Limb (tissue), 2 donors: ENCODE measurements at regions not wholly inside any gene's neighbourhood (a gene's known extent, or its start where the extent isn't known, plus 50 kb on each side); places are given as distances from the start of the nearest gene placed in this dataset.
"Not testable (repeated sequence)": the region's sequence is repeated elsewhere in the genome, so short reads cannot be mapped to it uniquely, and the experiment has no call there.

Experiments used
- DNase-seq, 2 donors: peaks; one replicate each; pipeline ENCODE4 v3.0.0-alpha.2; 2016; ENCODE audit errors: extremely low spot score in 2 of 2

- DNase-seq: no peak
These were observed 218.9 kb downstream of the NDUFA10 start for GRCh38 chr2:239806276-239806675.

DNA sequence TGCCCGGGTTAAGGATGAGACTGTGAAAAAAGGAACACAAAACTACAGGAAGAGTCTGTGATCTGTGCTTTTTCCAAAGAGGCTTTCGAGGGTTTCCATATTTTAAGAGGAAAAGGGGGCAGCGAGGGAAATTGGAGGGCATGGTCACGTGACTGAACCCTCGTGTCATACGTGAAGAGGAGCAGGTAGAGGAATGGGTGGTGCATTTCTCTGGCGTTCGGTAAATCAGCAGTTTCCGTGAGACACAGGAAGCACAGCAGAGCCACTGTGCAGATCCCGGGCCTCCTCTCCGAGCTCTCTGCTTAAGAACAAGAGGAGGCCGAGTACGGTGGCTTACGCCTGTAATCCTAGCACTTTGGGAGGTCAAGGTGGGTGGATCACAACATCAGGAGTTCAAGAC, 219.7 kb downstream of the NDUFA10 start:
- no peak for DNase-seq

GRCh38 chr2:239805043-239805329, 220.2 kb downstream of the NDUFA10 start:
- DNase-seq: no peak

GRCh38 chr2:239804161-239805042, 220.7 kb downstream of the NDUFA10 start:
- no peak for DNase-seq

GRCh38 chr2:239803766-239804115, 221.4 kb downstream of the NDUFA10 start:
- DNase-seq: peak in 1 of 2 donors; percentile 32

- DNase-seq: peak in 1 of 2 donors; percentile 17
These were observed 221.9 kb downstream of the NDUFA10 start for GRCh38 chr2:239803102-239803765.

GRCh38 chr2:239802185-239802649, 222.9 kb downstream of the NDUFA10 start:
- peak in 1 of 2 donors; percentile 17 for DNase-seq

- no peak for DNase-seq
These were observed 223.5 kb downstream of the NDUFA10 start for GRCh38 chr2:239801404-239802184.

DNA sequence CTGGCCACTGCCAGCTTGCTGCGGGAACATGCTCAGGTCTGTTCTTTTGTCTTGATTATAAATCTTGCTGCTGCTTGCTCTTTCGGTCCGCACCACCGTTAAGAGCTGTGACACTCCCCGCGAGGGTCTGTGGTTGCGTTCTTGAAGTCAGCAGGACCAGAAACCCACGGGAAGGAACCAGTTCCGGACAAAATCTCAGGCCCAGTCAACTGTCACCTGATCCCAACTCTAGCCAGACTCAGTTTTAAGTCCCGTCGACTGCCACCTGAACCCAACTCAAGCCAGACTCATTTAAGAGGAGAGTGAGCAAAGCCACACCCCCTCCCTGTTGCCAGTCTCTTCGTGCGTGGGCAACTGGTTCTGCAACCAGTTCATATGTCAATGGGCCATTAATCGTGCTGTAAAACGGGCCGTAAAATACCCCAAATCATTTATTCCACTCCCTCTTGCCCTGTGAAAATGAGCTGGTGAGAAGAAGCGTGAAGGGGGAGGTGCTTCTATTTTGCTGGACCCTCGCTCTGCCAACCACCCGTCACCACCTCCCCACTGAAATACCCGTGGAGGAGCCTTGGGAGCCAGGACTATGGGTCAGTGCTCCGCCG, 224.3 kb downstream of the NDUFA10 start:
- DNase-seq: no peak

GRCh38 chr2:239797316-239797715, 227.8 kb downstream of the NDUFA10 start:
- DNase-seq: no peak

- DNase-seq: not testable (repeated sequence)
These were observed 229.4 kb downstream of the NDUFA10 start for GRCh38 chr2:239795761-239796160.

DNA sequence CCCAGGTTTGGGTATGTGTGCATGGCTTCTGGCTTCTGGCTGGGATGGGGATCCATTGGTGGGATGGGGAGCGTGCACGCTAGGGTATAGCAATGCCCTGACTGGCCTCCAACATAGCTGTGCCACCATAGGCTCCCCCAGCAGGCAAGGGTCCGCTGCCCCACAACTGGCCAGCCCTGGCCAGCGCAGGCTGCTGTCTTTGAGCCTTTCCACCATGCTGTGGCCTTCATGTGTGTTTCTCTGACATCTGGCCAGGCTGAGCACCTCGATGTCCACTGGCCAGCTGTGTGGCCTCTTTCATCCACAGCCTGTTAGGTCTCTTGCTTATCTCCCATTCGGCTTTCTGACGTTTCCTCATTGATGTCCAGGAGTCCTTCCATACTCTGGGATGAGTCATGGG, 231.3 kb downstream of the NDUFA10 start:
- no peak for DNase-seq

GRCh38 chr2:239793086-239793485, 232.1 kb downstream of the NDUFA10 start:
- no peak for DNase-seq

GRCh38 chr2:239792405-239793084, 232.6 kb downstream of the NDUFA10 start:
- no peak for DNase-seq

DNA sequence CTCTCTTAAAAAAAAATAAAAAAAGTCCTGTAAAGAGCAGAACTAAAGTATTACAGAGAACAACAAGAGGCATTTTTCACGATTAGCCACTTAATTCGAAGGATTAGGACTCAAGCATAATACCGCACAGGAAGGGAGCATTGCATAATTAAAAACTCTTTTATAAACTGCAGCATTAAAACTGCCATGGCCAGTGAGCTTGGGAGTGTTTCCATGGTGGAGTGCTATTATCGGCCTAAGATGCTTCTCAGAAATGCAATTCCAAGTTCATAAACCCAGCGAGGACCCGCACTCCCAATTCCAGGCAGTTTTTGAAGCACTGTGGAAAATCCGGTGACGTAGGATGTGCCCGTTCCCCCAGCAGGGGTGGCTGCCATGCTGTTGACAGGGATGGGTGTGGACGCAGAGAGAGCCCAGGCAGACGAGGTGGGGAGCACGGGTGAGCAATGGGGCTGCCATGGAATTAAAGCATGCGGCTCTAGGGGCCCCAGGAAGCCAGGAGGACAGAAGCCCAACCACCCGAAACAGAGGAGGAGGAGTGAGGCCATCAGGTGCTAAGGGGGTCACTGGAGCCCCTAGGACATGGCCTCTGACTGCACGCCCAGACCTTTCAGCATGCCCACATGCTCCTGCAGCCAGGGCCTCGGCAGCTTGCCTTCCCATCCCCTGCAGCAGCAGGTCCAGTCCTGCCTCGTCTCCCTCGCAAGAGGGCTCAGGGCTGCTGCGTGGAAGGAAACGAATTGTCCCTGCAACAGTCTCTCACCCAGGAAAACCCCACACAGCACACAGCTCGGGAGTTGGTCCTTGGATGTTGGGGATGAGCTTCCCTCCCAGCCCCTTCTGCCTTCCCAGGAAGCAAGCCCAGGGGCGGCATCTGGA, 233.4 kb downstream of the NDUFA10 start:
- no peak for DNase-seq

DNA sequence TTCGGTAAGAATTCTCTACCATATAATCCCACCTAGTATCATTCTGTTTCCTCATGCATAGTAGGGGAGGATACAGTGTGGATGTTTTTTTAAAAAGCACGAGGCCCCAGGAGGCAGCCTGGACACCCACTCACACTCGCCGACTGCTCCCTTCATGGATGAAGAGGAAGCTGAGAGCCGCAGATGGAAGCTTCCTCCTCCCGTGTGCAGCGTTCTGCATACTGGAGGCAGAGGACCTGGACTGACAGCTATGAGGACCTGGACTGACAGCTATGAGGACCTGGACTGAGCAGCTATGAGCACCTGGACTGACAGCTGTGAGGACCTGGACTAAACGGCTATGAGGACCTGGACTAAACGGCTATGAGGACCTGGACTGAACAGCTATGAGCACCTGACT, 234.4 kb downstream of the NDUFA10 start:
- DNase-seq: no peak

DNA sequence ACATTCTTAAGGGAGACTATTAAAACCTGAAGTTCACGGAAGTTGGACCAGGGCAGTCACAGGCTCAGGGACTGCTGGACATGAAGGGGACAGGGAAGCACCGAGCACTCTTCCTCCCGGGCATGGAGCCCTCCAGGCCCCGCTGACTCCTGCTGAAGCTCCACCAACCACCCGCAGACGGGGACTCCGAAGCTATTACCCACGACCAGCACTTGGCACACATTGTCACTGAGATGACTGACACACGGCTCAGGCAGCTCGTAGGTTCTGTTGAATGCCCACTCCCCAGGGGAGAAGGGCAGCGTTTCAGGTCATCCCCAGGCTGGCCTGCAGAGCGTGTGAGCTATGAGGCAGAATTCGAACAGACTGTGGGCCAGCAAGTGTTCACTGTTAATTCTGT, 234.8 kb downstream of the NDUFA10 start:
- DNase-seq: no peak

DNA sequence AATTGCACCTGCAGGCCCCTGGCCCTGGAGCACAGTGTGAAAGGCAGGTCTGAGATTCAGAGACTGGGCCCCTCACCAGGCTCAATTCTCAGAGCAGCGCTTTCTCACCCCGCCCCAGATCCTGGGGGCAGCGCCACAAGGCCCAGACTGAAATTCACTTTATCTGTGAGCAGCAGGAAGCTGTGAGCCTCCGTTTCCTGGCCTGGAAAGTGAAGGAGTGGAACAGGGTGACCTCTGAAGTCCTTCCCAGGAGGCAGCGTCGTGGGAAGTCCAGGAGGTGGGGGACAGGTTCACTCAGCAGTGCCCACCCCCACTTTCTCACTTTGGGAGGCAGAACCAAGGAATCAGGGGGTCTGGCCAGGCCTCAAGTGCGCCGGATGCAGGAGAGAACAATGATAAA, 235.4 kb downstream of the NDUFA10 start:
- no peak for DNase-seq

GRCh38 chr2:239788576-239789098, 236.5 kb downstream of the NDUFA10 start:
- no peak for DNase-seq

- DNase-seq: no peak
These were observed 237.5 kb downstream of the NDUFA10 start for GRCh38 chr2:239787538-239788050.
